ENCODE measurements at regions not wholly inside any gene's neighbourhood (a gene's known extent, or its start where the extent isn't known, plus 50 kb on each side); places are given as distances from the start of the nearest gene placed in this dataset.

DNA sequence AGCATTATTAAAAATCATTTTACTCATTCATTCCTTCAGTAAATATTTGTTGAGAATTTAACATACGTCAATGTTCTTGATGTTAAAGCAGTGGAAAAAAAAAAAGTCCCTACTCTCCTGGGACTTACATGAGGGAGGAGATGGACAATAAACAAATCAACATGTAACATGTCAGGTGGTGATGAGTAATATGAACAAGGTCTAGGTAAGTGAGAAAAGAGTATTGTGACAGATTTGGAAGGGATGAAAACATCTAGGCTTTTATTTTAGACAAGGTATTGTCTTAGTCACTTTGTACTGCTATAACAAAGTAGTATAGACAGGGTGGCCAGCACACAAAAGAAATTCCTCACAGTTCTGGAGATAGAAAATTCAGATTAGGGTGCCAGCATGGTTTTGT is 167.2 kb downstream of the FSCB start:
- TF ChIP-seq, protein P1, sequence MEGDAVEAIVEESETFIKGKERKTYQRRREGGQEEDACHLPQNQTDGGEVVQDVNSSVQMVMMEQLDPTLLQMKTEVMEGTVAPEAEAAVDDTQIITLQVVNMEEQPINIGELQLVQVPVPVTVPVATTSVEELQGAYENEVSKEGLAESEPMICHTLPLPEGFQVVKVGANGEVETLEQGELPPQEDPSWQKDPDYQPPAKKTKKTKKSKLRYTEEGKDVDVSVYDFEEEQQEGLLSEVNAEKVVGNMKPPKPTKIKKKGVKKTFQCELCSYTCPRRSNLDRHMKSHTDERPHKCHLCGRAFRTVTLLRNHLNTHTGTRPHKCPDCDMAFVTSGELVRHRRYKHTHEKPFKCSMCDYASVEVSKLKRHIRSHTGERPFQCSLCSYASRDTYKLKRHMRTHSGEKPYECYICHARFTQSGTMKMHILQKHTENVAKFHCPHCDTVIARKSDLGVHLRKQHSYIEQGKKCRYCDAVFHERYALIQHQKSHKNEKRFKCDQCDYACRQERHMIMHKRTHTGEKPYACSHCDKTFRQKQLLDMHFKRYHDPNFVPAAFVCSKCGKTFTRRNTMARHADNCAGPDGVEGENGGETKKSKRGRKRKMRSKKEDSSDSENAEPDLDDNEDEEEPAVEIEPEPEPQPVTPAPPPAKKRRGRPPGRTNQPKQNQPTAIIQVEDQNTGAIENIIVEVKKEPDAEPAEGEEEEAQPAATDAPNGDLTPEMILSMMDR (IDR thresholded peaks at IDR 0.05): no peak
- TF ChIP-seq, protein P2, sequence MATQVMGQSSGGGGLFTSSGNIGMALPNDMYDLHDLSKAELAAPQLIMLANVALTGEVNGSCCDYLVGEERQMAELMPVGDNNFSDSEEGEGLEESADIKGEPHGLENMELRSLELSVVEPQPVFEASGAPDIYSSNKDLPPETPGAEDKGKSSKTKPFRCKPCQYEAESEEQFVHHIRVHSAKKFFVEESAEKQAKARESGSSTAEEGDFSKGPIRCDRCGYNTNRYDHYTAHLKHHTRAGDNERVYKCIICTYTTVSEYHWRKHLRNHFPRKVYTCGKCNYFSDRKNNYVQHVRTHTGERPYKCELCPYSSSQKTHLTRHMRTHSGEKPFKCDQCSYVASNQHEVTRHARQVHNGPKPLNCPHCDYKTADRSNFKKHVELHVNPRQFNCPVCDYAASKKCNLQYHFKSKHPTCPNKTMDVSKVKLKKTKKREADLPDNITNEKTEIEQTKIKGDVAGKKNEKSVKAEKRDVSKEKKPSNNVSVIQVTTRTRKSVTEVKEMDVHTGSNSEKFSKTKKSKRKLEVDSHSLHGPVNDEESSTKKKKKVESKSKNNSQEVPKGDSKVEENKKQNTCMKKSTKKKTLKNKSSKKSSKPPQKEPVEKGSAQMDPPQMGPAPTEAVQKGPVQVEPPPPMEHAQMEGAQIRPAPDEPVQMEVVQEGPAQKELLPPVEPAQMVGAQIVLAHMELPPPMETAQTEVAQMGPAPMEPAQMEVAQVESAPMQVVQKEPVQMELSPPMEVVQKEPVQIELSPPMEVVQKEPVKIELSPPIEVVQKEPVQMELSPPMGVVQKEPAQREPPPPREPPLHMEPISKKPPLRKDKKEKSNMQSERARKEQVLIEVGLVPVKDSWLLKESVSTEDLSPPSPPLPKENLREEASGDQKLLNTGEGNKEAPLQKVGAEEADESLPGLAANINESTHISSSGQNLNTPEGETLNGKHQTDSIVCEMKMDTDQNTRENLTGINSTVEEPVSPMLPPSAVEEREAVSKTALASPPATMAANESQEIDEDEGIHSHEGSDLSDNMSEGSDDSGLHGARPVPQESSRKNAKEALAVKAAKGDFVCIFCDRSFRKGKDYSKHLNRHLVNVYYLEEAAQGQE (IDR thresholded peaks at IDR 0.05; ENCODE audit: insufficient read depth in 1 of 2, low read depth in 2 of 2, low read length in 1 of 2): no peak

Data from Panc1 (cell line).